MG63 (cell line): ENCODE measurements at regions not wholly inside any gene's neighbourhood (a gene's known extent, or its start where the extent isn't known, plus 50 kb on each side); places are given as distances from the start of the nearest gene placed in this dataset.
"Not testable (repeated sequence)": the region's sequence is repeated elsewhere in the genome, so short reads cannot be mapped to it uniquely, and the experiment has no call there.

Experiments used
- DNase-seq: peaks from one replicate; pipeline ENCODE4 v3.0.0-alpha.2; 2020
- H3K27me3 ChIP-seq: fragments of 250-450 bp; sonication (Bioruptor Pico); 2 replicates; pipeline ENCODE4 v1.5.1; 2020; ENCODE audit warnings: mild to moderate bottlenecking, moderate library complexity
- H3K36me3 ChIP-seq: fragments of 250-450 bp; sonication (Bioruptor Pico); 2 replicates; pipeline ENCODE4 v1.5.1; 2020; ENCODE audit warnings: mild to moderate bottlenecking, moderate library complexity
- H3K4me3 ChIP-seq: fragments of 250-450 bp; sonication (Bioruptor Pico); 2 replicates; pipeline ENCODE4 v1.5.1; 2020; ENCODE audit warnings: mild to moderate bottlenecking, moderate library complexity
- H3K9me3 ChIP-seq: fragments of 250-450 bp; sonication (Bioruptor Pico); 2 replicates; pipeline ENCODE4 v1.5.1; 2020; ENCODE audit warnings: mild to moderate bottlenecking, moderate library complexity

GRCh38 chr10:7077880-7078279 is 333.0 kb downstream of the SFMBT2 start:
- Histone ChIP-seq H3K4me3 (no peak overlapping the region), H3K9me3 (no peaks in the 10 kb centered on the region), H3K36me3 (no peaks in the 10 kb centered on the region), H3K27me3 (no peaks in the 10 kb centered on the region; the same call in none of the 2 replicates)
- DNase-seq = no peak

- Histone ChIP-seq H3K36me3 (no peaks in the 10 kb centered on the region), H3K9me3 (no peaks in the 10 kb centered on the region), H3K27me3 (peaks cover 2% of the 10 kb centered on the region), H3K4me3 (no peak overlapping the region)
- DNase-seq = no peak
Measured at GRCh38 chr10:7075851-7076250, 335.0 kb downstream of the SFMBT2 start.

GRCh38 chr10:7075110-7075509 is 335.7 kb downstream of the SFMBT2 start:
- Histone ChIP-seq H3K36me3 (no peaks in the 10 kb centered on the region), H3K4me3 (no peak overlapping the region), H3K9me3 (no peaks in the 10 kb centered on the region), H3K27me3 (peaks cover 2% of the 10 kb centered on the region)
- DNase-seq = no peak

GRCh38 chr10:7071421-7071820 is 339.4 kb downstream of the SFMBT2 start:
- H3K27me3 ChIP-seq = peaks cover 2% of the 10 kb centered on the region; the same call in 1 of the 2 replicates
- no peak for DNase-seq
- H3K4me3 ChIP-seq = no peak overlapping the region
- H3K9me3 ChIP-seq = no peaks in the 10 kb centered on the region
- no peaks in the 10 kb centered on the region for H3K36me3 ChIP-seq

GRCh38 chr10:7070950-7071349 is 339.9 kb downstream of the SFMBT2 start:
- Histone ChIP-seq H3K36me3 (no peaks in the 10 kb centered on the region), H3K9me3 (no peaks in the 10 kb centered on the region), H3K27me3 (peaks cover 2% of the 10 kb centered on the region; the same call in 1 of the 2 replicates), H3K4me3 (no peak overlapping the region)
- DNase-seq = no peak

GRCh38 chr10:7069706-7070105 is 341.1 kb downstream of the SFMBT2 start:
- Histone ChIP-seq H3K4me3 (no peak overlapping the region), H3K27me3 (peaks cover 2% of the 10 kb centered on the region; the same call in 1 of the 2 replicates), H3K9me3 (no peaks in the 10 kb centered on the region), H3K36me3 (no peaks in the 10 kb centered on the region)
- no peak for DNase-seq

GRCh38 chr10:7056216-7056615 is 354.6 kb downstream of the SFMBT2 start:
- DNase-seq = no peak
- no peaks in the 10 kb centered on the region for H3K36me3 ChIP-seq
- no peak overlapping the region for H3K4me3 ChIP-seq

GRCh38 chr10:7054915-7055314 is 355.9 kb downstream of the SFMBT2 start:
- DNase-seq = no peak
- Histone ChIP-seq H3K4me3 (no peak overlapping the region), H3K36me3 (no peaks in the 10 kb centered on the region), H3K27me3 (no peaks in the 10 kb centered on the region), H3K9me3 (no peaks in the 10 kb centered on the region)

More at GRCh38 chr10:7056216-7056615, 354.6 kb downstream of the SFMBT2 start:
- Histone ChIP-seq H3K9me3 (no peaks in the 10 kb centered on the region), H3K27me3 (no peaks in the 10 kb centered on the region)

GRCh38 chr10:7053195-7053594 is 357.6 kb downstream of the SFMBT2 start:
- no peaks in the 10 kb centered on the region for H3K36me3 ChIP-seq
- H3K4me3 ChIP-seq = no peak overlapping the region
- H3K9me3 ChIP-seq = no peaks in the 10 kb centered on the region
- no peaks in the 10 kb centered on the region for H3K27me3 ChIP-seq
- no peak for DNase-seq

- H3K36me3 ChIP-seq, H3K4me3 ChIP-seq, H3K27me3 ChIP-seq, H3K9me3 ChIP-seq, DNase-seq: not testable (repeated sequence)
Measured at GRCh38 chr10:7050024-7050423, 360.8 kb downstream of the SFMBT2 start.

GRCh38 chr10:7048061-7048460 is 362.8 kb downstream of the SFMBT2 start:
- Histone ChIP-seq H3K9me3 (no peaks in the 10 kb centered on the region), H3K4me3 (no peak overlapping the region), H3K27me3 (no peaks in the 10 kb centered on the region), H3K36me3 (no peaks in the 10 kb centered on the region)
- no peak for DNase-seq

GRCh38 chr10:7046615-7047014 is 364.2 kb downstream of the SFMBT2 start:
- no peak overlapping the region for H3K4me3 ChIP-seq
- H3K27me3 ChIP-seq = no peaks in the 10 kb centered on the region
- DNase-seq = no peak
- no peaks in the 10 kb centered on the region for H3K36me3 ChIP-seq
- H3K9me3 ChIP-seq = no peaks in the 10 kb centered on the region

GRCh38 chr10:7045891-7046599 is 364.8 kb downstream of the SFMBT2 start:
- Histone ChIP-seq H3K4me3 (no peak overlapping the region), H3K36me3 (no peaks in the 10 kb centered on the region), H3K27me3 (no peaks in the 10 kb centered on the region), H3K9me3 (no peaks in the 10 kb centered on the region)
- no peak for DNase-seq

- no peak overlapping the region for H3K4me3 ChIP-seq
- no peaks in the 10 kb centered on the region for H3K9me3 ChIP-seq
- no peak for DNase-seq
- no peaks in the 10 kb centered on the region for H3K27me3 ChIP-seq
- H3K36me3 ChIP-seq = no peaks in the 10 kb centered on the region
Measured at GRCh38 chr10:7043055-7043653, 367.7 kb downstream of the SFMBT2 start.

- Histone ChIP-seq H3K27me3 (no peaks in the 10 kb centered on the region), H3K36me3 (no peaks in the 10 kb centered on the region), H3K4me3 (no peak overlapping the region), H3K9me3 (no peaks in the 10 kb centered on the region)
- DNase-seq = no peak
Measured at GRCh38 chr10:7042419-7043054, 368.3 kb downstream of the SFMBT2 start.

- Histone ChIP-seq H3K4me3 (no peak overlapping the region), H3K27me3 (no peaks in the 10 kb centered on the region), H3K9me3 (no peaks in the 10 kb centered on the region), H3K36me3 (no peaks in the 10 kb centered on the region)
- no peak for DNase-seq
Measured at GRCh38 chr10:7042000-7042399, 368.8 kb downstream of the SFMBT2 start.

- no peak for DNase-seq
- Histone ChIP-seq H3K9me3 (no peaks in the 10 kb centered on the region), H3K36me3 (no peaks in the 10 kb centered on the region), H3K27me3 (no peaks in the 10 kb centered on the region), H3K4me3 (no peak overlapping the region)
Measured at GRCh38 chr10:7040681-7041080, 370.2 kb downstream of the SFMBT2 start.

GRCh38 chr10:7039859-7040258 is 371.0 kb downstream of the SFMBT2 start:
- H3K36me3 ChIP-seq = no peaks in the 10 kb centered on the region
- DNase-seq = no peak
- no peaks in the 10 kb centered on the region for H3K27me3 ChIP-seq
- no peak overlapping the region for H3K4me3 ChIP-seq
- H3K9me3 ChIP-seq = no peaks in the 10 kb centered on the region
